ENCODE measurements at regions not wholly inside any gene's neighbourhood (a gene's known extent, or its start where the extent isn't known, plus 50 kb on each side); places are given as distances from the start of the nearest gene placed in this dataset.

GRCh38 chr3:191518861-191519260 lies 57.9 kb downstream of the PYDC2 start:
- DNase-seq (ENCODE audit: insufficient read length), result no peak
- TF ChIP-seq POLR2AphosphoS5 (IDR thresholded peaks at IDR 0.05; ENCODE audit: low read depth, low read length), result no peak
- TF ChIP-seq POLR2A (IDR thresholded peaks at IDR 0.05; ENCODE audit: low read depth, low read length), result no peak
- no peak for TF ChIP-seq TAF1 (IDR thresholded peaks at IDR 0.05; ENCODE audit: borderline replicate concordance, low read depth, low read length)
- FAIRE-seq, result no peak

GRCh38 chr3:191521055-191521454 lies 60.1 kb downstream of the PYDC2 start:
- no peak for DNase-seq (ENCODE audit: insufficient read length)
- FAIRE-seq, result no peak
- TF ChIP-seq TAF1 (IDR thresholded peaks at IDR 0.05; ENCODE audit: borderline replicate concordance, low read depth, low read length) (no peak), POLR2AphosphoS5 (IDR thresholded peaks at IDR 0.05; ENCODE audit: low read depth, low read length) (no peak), POLR2A (IDR thresholded peaks at IDR 0.05; ENCODE audit: low read depth, low read length) (no peak)

- DNase-seq (ENCODE audit: insufficient read length) (no peak), FAIRE-seq (no peak)
- TF ChIP-seq POLR2AphosphoS5 (IDR thresholded peaks at IDR 0.05; ENCODE audit: low read depth, low read length) (no peak), POLR2A (IDR thresholded peaks at IDR 0.05; ENCODE audit: low read depth, low read length) (no peak), TAF1 (IDR thresholded peaks at IDR 0.05; ENCODE audit: borderline replicate concordance, low read depth, low read length) (no peak)
These were observed 62.2 kb downstream of the PYDC2 start for GRCh38 chr3:191523148-191523547.

- no peak for FAIRE-seq
- no peak for TF ChIP-seq POLR2A (IDR thresholded peaks at IDR 0.05; ENCODE audit: low read depth, low read length)
- no peak for TF ChIP-seq TAF1 (IDR thresholded peaks at IDR 0.05; ENCODE audit: borderline replicate concordance, low read depth, low read length)
- no peak for TF ChIP-seq POLR2AphosphoS5 (IDR thresholded peaks at IDR 0.05; ENCODE audit: low read depth, low read length)
- no peak for DNase-seq (ENCODE audit: insufficient read length)
These were observed 67.6 kb downstream of the PYDC2 start for GRCh38 chr3:191528589-191528988.

GRCh38 chr3:191529992-191530391 lies 69.0 kb downstream of the PYDC2 start:
- FAIRE-seq (no peak), DNase-seq (ENCODE audit: insufficient read length) (no peak)
- TF ChIP-seq TAF1 (IDR thresholded peaks at IDR 0.05; ENCODE audit: borderline replicate concordance, low read depth, low read length) (no peak), POLR2AphosphoS5 (IDR thresholded peaks at IDR 0.05; ENCODE audit: low read depth, low read length) (no peak), POLR2A (IDR thresholded peaks at IDR 0.05; ENCODE audit: low read depth, low read length) (no peak)

- DNase-seq (ENCODE audit: insufficient read length), result no peak
- no peak for FAIRE-seq
- no peak for TF ChIP-seq TAF1 (IDR thresholded peaks at IDR 0.05; ENCODE audit: borderline replicate concordance, low read depth, low read length)
- TF ChIP-seq POLR2AphosphoS5 (IDR thresholded peaks at IDR 0.05; ENCODE audit: low read depth, low read length), result no peak
- TF ChIP-seq POLR2A (IDR thresholded peaks at IDR 0.05; ENCODE audit: low read depth, low read length), result no peak
These were observed 70.5 kb downstream of the PYDC2 start for GRCh38 chr3:191531434-191531972.

- DNase-seq (ENCODE audit: insufficient read length) (no peak), FAIRE-seq (no peak)
- no peak for TF ChIP-seq TAF1 (IDR thresholded peaks at IDR 0.05; ENCODE audit: borderline replicate concordance, low read depth, low read length)
- TF ChIP-seq POLR2AphosphoS5 (IDR thresholded peaks at IDR 0.05; ENCODE audit: low read depth, low read length), result no peak
- no peak for TF ChIP-seq POLR2A (IDR thresholded peaks at IDR 0.05; ENCODE audit: low read depth, low read length)
These were observed 82.1 kb downstream of the PYDC2 start for GRCh38 chr3:191543018-191543417.

GRCh38 chr3:191543897-191544296 lies 82.9 kb downstream of the PYDC2 start:
- DNase-seq (ENCODE audit: insufficient read length) (no peak), FAIRE-seq (no peak)
- TF ChIP-seq TAF1 (IDR thresholded peaks at IDR 0.05; ENCODE audit: borderline replicate concordance, low read depth, low read length) (no peak), POLR2A (IDR thresholded peaks at IDR 0.05; ENCODE audit: low read depth, low read length) (no peak), POLR2AphosphoS5 (IDR thresholded peaks at IDR 0.05; ENCODE audit: low read depth, low read length) (no peak)

GRCh38 chr3:191549357-191549756 lies 88.4 kb downstream of the PYDC2 start:
- DNase-seq (ENCODE audit: insufficient read length) (no peak), FAIRE-seq (no peak)
- no peak for TF ChIP-seq POLR2AphosphoS5 (IDR thresholded peaks at IDR 0.05; ENCODE audit: low read depth, low read length)
- TF ChIP-seq POLR2A (IDR thresholded peaks at IDR 0.05; ENCODE audit: low read depth, low read length), result no peak
- TF ChIP-seq TAF1 (IDR thresholded peaks at IDR 0.05; ENCODE audit: borderline replicate concordance, low read depth, low read length), result no peak

- no peak for DNase-seq (ENCODE audit: insufficient read length)
- FAIRE-seq, result no peak
These were observed 94.1 kb downstream of the PYDC2 start for GRCh38 chr3:191555037-191555436.

GRCh38 chr3:191557322-191557721 lies 96.4 kb downstream of the PYDC2 start:
- FAIRE-seq (no peak), DNase-seq (ENCODE audit: insufficient read length) (no peak)
- no peak for TF ChIP-seq POLR2AphosphoS5 (IDR thresholded peaks at IDR 0.05; ENCODE audit: low read depth, low read length)
- no peak for TF ChIP-seq TAF1 (IDR thresholded peaks at IDR 0.05; ENCODE audit: borderline replicate concordance, low read depth, low read length)
- TF ChIP-seq POLR2A (IDR thresholded peaks at IDR 0.05; ENCODE audit: low read depth, low read length), result no peak

More at GRCh38 chr3:191555037-191555436, 94.1 kb downstream of the PYDC2 start:
- no peak for TF ChIP-seq TAF1 (IDR thresholded peaks at IDR 0.05; ENCODE audit: borderline replicate concordance, low read depth, low read length)
- no peak for TF ChIP-seq POLR2AphosphoS5 (IDR thresholded peaks at IDR 0.05; ENCODE audit: low read depth, low read length)
- TF ChIP-seq POLR2A (IDR thresholded peaks at IDR 0.05; ENCODE audit: low read depth, low read length), result no peak

GRCh38 chr3:191563722-191564121 lies 102.8 kb downstream of the PYDC2 start:
- DNase-seq (ENCODE audit: insufficient read length) (no peak), FAIRE-seq (no peak)
- TF ChIP-seq POLR2A (IDR thresholded peaks at IDR 0.05; ENCODE audit: low read depth, low read length), result no peak
- no peak for TF ChIP-seq POLR2AphosphoS5 (IDR thresholded peaks at IDR 0.05; ENCODE audit: low read depth, low read length)
- no peak for TF ChIP-seq TAF1 (IDR thresholded peaks at IDR 0.05; ENCODE audit: borderline replicate concordance, low read depth, low read length)

Data from GM12892 (cell line).